Erythroblast (primary cell): ENCODE measurements at regions not wholly inside any gene's neighbourhood (a gene's known extent, or its start where the extent isn't known, plus 50 kb on each side); places are given as distances from the start of the nearest gene placed in this dataset.

Source experiments
- GATA1 ChIP-seq: IDR thresholded peaks from 2 replicates; pipeline ENCODE4 v1.6.1; 2011; ENCODE audit warnings: low read depth, mild to moderate bottlenecking, control low read depth, low read length, moderate library complexity
- POLR2A ChIP-seq: IDR thresholded peaks from 2 replicates; pipeline ENCODE4 v1.6.1; 2011; ENCODE audit warnings: mild to moderate bottlenecking, low read length

- TF ChIP-seq POLR2A = no peak
- no peak for TF ChIP-seq GATA1
Measured at GRCh38 chr9:88251903-88252302, 113.6 kb upstream of the SPATA31C2 start.
